ENCODE measurements at regions not wholly inside any gene's neighbourhood (a gene's known extent, or its start where the extent isn't known, plus 50 kb on each side); places are given as distances from the start of the nearest gene placed in this dataset.

- H2BK120ac ChIP-seq (replicated peaks; ENCODE audit: low read depth, low read length): no peak overlapping the region
- no peak overlapping the region for H2BK15ac ChIP-seq (ENCODE audit: low read length)
- no peak overlapping the region for H3K9ac ChIP-seq (replicated peaks in 1 of 4; ENCODE audit: extremely low read depth in 1 of 4, low read depth in 3 of 4, low read length in 3 of 4)
- H3K79me2 ChIP-seq (ENCODE audit: control insufficient read depth in 1 of 2, insufficient read depth in 2 of 2, low read length in 2 of 2): no peaks in the 10 kb centered on the region
- H4K5ac ChIP-seq (ENCODE audit: insufficient read length, low read depth, low read length): no peak overlapping the region
- H3K27me3 ChIP-seq (replicated peaks in 1 of 4; ENCODE audit: control insufficient read depth in 3 of 4, extremely low read depth in 1 of 4, insufficient read depth in 3 of 4, low read length in 3 of 4): no peaks in the 10 kb centered on the region
- H3K4me3 ChIP-seq (ENCODE audit: extremely low read depth in 1 of 4, insufficient read depth in 2 of 4, low read depth in 3 of 4, low read length in 4 of 4): no peak overlapping the region; a peak in 1 of 8 replicates
- H4K20me1 ChIP-seq (replicated peaks in 1 of 2; ENCODE audit: control insufficient read depth in 1 of 2, insufficient read depth in 2 of 2, low read length in 2 of 2): no peaks in the 10 kb centered on the region
- no peaks in the 10 kb centered on the region for H3K4me1 ChIP-seq (replicated peaks in 1 of 4; ENCODE audit: control insufficient read depth in 3 of 4, insufficient read depth in 4 of 4, low read length in 3 of 4)
- no peaks in the 10 kb centered on the region for H3K23me2 ChIP-seq (ENCODE audit: low read depth, low read length)
- peak overlapping the region; percentile 6; the same call in 1 of the 2 replicates for H2AFZ ChIP-seq (ENCODE audit: low read length)
- no peaks in the 10 kb centered on the region for H3K36me3 ChIP-seq (ENCODE audit: control insufficient read depth in 2 of 4, insufficient read depth in 4 of 4, low read length in 3 of 4)
- DNase-seq (ENCODE audit: low read depth in 1 of 2, low spot score in 2 of 2) (no peak), FAIRE-seq (no peak)
- H3K4ac ChIP-seq (replicated peaks; ENCODE audit: insufficient read length, low read depth, low read length): no peak overlapping the region
- TF ChIP-seq KDM5A (IDR thresholded peaks at IDR 0.05; ENCODE audit: low read length) (no peak), SAP30 (IDR thresholded peaks at IDR 0.05; ENCODE audit: insufficient read depth, insufficient replicate concordance, low read length) (no peak), MAFK (IDR thresholded peaks at IDR 0.05; ENCODE audit: low read depth, low read length) (no peak), BCL11A (IDR thresholded peaks at IDR 0.05; ENCODE audit: low read depth in 2 of 2, low read length in 2 of 2) (no peak), CHD1 (IDR thresholded peaks at IDR 0.05; ENCODE audit: low read depth, low read length) (no peak), TCF12 (IDR thresholded peaks at IDR 0.05; ENCODE audit: low read depth, low read length) (no peak), RNF2 (IDR thresholded peaks at IDR 0.05; ENCODE audit: borderline replicate concordance, low read depth, low read length, missing control alignments, poor library complexity, severe bottlenecking) (no peak), EP300 (IDR thresholded peaks at IDR 0.05; ENCODE audit: borderline replicate concordance in 1 of 2, low read depth in 2 of 2, low read length in 2 of 2) (no peak), RBBP5 (IDR thresholded peaks at IDR 0.05; ENCODE audit: borderline replicate concordance, low read depth, low read length) (no peak), EGR1 (IDR thresholded peaks at IDR 0.05; ENCODE audit: borderline replicate concordance, low read depth, low read length) (no peak)
- H3K9me3 ChIP-seq (ENCODE audit: insufficient read depth in 2 of 2, low read depth in 1 of 2, low read length in 1 of 2): no peaks in the 10 kb centered on the region
- no peak overlapping the region for H2BK12ac ChIP-seq (ENCODE audit: low read depth, low read length)
- H2AK5ac ChIP-seq (ENCODE audit: low read depth, low read length): no peak overlapping the region
- H3K14ac ChIP-seq (ENCODE audit: insufficient read length): no peak overlapping the region
- 69% methylated on average over 1 of the region's 1 CpG; no CpG with 5 or more reads in 1 of the 2 experiments for WGBS, 2 experiments (ENCODE audit: extremely low coverage in 1 of 2, insufficient coverage in 1 of 2, insufficient read length in 1 of 2, insufficient replicate concordance in 2 of 2, low coverage in 1 of 2, low lambda C conversion rate in 2 of 2, missing lambda C conversion rate in 1 of 2)
- H3K18ac ChIP-seq (ENCODE audit: extremely low read depth, low read length): no peak overlapping the region
- H3K23ac ChIP-seq (ENCODE audit: insufficient read length): no peak overlapping the region
- no peak overlapping the region for H3K56ac ChIP-seq (replicated peaks; ENCODE audit: insufficient read length, low read depth, low read length)
- no peak overlapping the region for H2BK20ac ChIP-seq (ENCODE audit: low read length)
- no peaks in the 10 kb centered on the region for H3K79me1 ChIP-seq (ENCODE audit: low read depth, low read length)
- H2BK5ac ChIP-seq (ENCODE audit: low read depth, low read length): no peak overlapping the region
- no peak overlapping the region for H3K27ac ChIP-seq (ENCODE audit: low read depth, low read length)
- H3K4me2 ChIP-seq (ENCODE audit: insufficient read depth in 1 of 2, low read depth in 2 of 2, low read length in 2 of 2): no peak overlapping the region
- CTCF ChIA-PET (ENCODE audit: partially characterized antibody): no interaction called here
- POLR2A ChIA-PET (ENCODE audit: partially characterized antibody): interaction anchor here (0.6 kb wide), 1 partner anchor 1113 kb away, joined by 5 read pairs; no protein-coding TSS in a partner anchor
- no peak overlapping the region for H4K91ac ChIP-seq (replicated peaks; ENCODE audit: insufficient read length, low read length)
- no peak overlapping the region for H4K8ac ChIP-seq (ENCODE audit: extremely low read depth, insufficient read depth, low read length)
Measured at GRCh38 chr3:95474338-95474737, 1340.1 kb upstream of the EPHA6 start.

Data from H1 (cell line).